IMR-90 (cell line): ENCODE measurements at regions not wholly inside any gene's neighbourhood (a gene's known extent, or its start where the extent isn't known, plus 50 kb on each side); places are given as distances from the start of the nearest gene placed in this dataset.
A peak's percentile ranks its signal among the peaks of the same experiment; 100 is the strongest.

Experiments
- ATAC-seq: fragments of 200-7000 bp; cut with Tn5 transposase; 2 replicates; pipeline ENCODE4 v1.9.1; 2020; ENCODE audit warnings: low read depth, mild to moderate bottlenecking, moderate library complexity
- BruUV-seq: library from RNA; stranded (reverse); fragments of 400-500 nt; replicated peaks from 2 replicates; lab custom pipeline; 2021; lab: Mats Ljungman, UMichigan
- CTCF ChIA-PET: fragments of 300-600 bp; formaldehyde crosslinking; extraction: SDS; loops from one replicate; lab custom pipeline; 2021; ENCODE audit warnings: antibody characterized with exemption; lab: Yijun Ruan, JAX
- POLR2A ChIA-PET: fragments of 300-600 bp; sonication (Branson Sonifier 250); formaldehyde crosslinking; loops from one replicate; lab custom pipeline; 2022; ENCODE audit warnings: antibody characterized with exemption; ENCODE audit not compliant: unreplicated experiment; lab: Charles Lee
- DNase-seq: peaks from one replicate; pipeline ENCODE4 v3.0.0; 2013
- H2AFZ ChIP-seq: replicated peaks from 2 replicates; pipeline ENCODE3; 2013; ENCODE audit warnings: low read length, mild to moderate bottlenecking; ENCODE audit not compliant: poor library complexity
- H2AK5ac ChIP-seq: 2 replicates; pipeline ENCODE4 v1.6.1; 2013; ENCODE audit warnings: low read depth, low read length, inconsistent platforms
- H2AK9ac ChIP-seq: replicated peaks from 2 replicates; pipeline ENCODE3; 2013; ENCODE audit warnings: mild to moderate bottlenecking, low read depth, low read length, moderate library complexity; ENCODE audit not compliant: poor library complexity
- H2BK120ac ChIP-seq: 2 replicates; pipeline ENCODE4 v1.6.1; 2013; ENCODE audit warnings: low read depth, low read length, inconsistent platforms
- H2BK15ac ChIP-seq: 3 replicates; pipeline ENCODE4 v1.6.1; 2013; ENCODE audit warnings: low read depth, low read length, inconsistent platforms
- H2BK20ac ChIP-seq: 2 replicates; pipeline ENCODE4 v1.6.1; 2013; ENCODE audit warnings: low read depth, mild to moderate bottlenecking, inconsistent platforms, low read length, moderate library complexity
- H2BK5ac ChIP-seq: 2 replicates; pipeline ENCODE4 v1.6.1; 2013; ENCODE audit warnings: mild to moderate bottlenecking, low read depth, low read length, inconsistent platforms; ENCODE audit not compliant: poor library complexity, severe bottlenecking
- H3K14ac ChIP-seq: replicated peaks from 2 replicates; pipeline ENCODE4 v1.6.1; 2013; ENCODE audit warnings: low read depth, low read length, inconsistent platforms
- H3K18ac ChIP-seq: 2 replicates; pipeline ENCODE4 v1.6.1; 2013; ENCODE audit warnings: low read depth, low read length, control low read depth
- H3K23ac ChIP-seq: 2 replicates; pipeline ENCODE4 v1.6.1; 2013; ENCODE audit warnings: low read depth, low read length, inconsistent platforms
- H3K27ac ChIP-seq: 2 replicates; pipeline ENCODE4 v1.5.1; 2013; ENCODE audit warnings: mild to moderate bottlenecking, control low read depth, low read length; ENCODE audit not compliant: insufficient read depth
- H3K27me3 ChIP-seq: 2 replicates; pipeline ENCODE4 v1.6.1; 2013; ENCODE audit warnings: low read length; ENCODE audit not compliant: control insufficient read depth, insufficient read depth
- H3K36me3 ChIP-seq: 2 replicates; pipeline ENCODE4 v1.6.1; 2013; ENCODE audit warnings: low read length, mixed read lengths; ENCODE audit not compliant: control insufficient read depth, insufficient read depth
- H3K4ac ChIP-seq: 2 replicates; pipeline ENCODE4 v1.6.1; 2013; ENCODE audit warnings: low read depth, low read length, inconsistent platforms
- H3K4me1 ChIP-seq: 2 replicates; pipeline ENCODE4 v1.6.1; 2013; ENCODE audit warnings: low read length, mixed read lengths; ENCODE audit not compliant: control insufficient read depth, insufficient read depth
- H3K4me2 ChIP-seq: 2 replicates; pipeline ENCODE4 v1.6.1; 2013; ENCODE audit warnings: low read depth, mild to moderate bottlenecking, control low read depth, low read length, moderate library complexity
- H3K4me3 ChIP-seq: 2 replicates; pipeline ENCODE4 v1.5.1; 2013; ENCODE audit warnings: low read depth, mild to moderate bottlenecking, control low read depth, low read length, moderate library complexity; ENCODE audit not compliant: insufficient read depth
- H3K56ac ChIP-seq: 2 replicates; pipeline ENCODE4 v1.6.1; 2013; ENCODE audit warnings: low read length, inconsistent platforms; ENCODE audit not compliant: insufficient read depth; ENCODE audit errors: extremely low read depth
- H3K79me1 ChIP-seq, 2 experiments: 2 replicates each; pipeline ENCODE4 v1.6.1; 2013; ENCODE audit warnings: low read length in 2 of 2, inconsistent platforms in 1 of 2, low read depth in 1 of 2
- H3K9ac ChIP-seq: 2 replicates; pipeline ENCODE4 v1.6.1; 2013; ENCODE audit warnings: low read depth, low read length, control low read depth
- H3K9me1 ChIP-seq: 2 replicates; pipeline ENCODE4 v1.6.1; 2013; ENCODE audit warnings: low read length, inconsistent platforms; ENCODE audit not compliant: insufficient read depth
- H3K9me3 ChIP-seq: 2 replicates; pipeline ENCODE4 v1.6.1; 2013; ENCODE audit warnings: low read length; ENCODE audit not compliant: control insufficient read depth, insufficient read depth
- H4K20me1 ChIP-seq: 2 replicates; pipeline ENCODE4 v1.6.1; 2013; ENCODE audit warnings: low read length, inconsistent platforms; ENCODE audit not compliant: insufficient read depth
- H4K5ac ChIP-seq: 2 replicates; pipeline ENCODE4 v1.6.1; 2013; ENCODE audit warnings: mild to moderate bottlenecking, low read depth, low read length, control low read depth
- H4K8ac ChIP-seq, 2 experiments: 2 replicates each; pipeline ENCODE4 v1.6.1; 2013; ENCODE audit warnings: low read depth in 2 of 2, low read length in 2 of 2, control low read depth in 1 of 2, inconsistent platforms in 1 of 2
- H4K91ac ChIP-seq: 2 replicates; pipeline ENCODE4 v1.6.1; 2013; ENCODE audit warnings: low read depth, low read length, inconsistent platforms; ENCODE audit not compliant: insufficient read depth
- BHLHE40 ChIP-seq: fragments of 150-350 bp; IDR thresholded peaks from 2 replicates; pipeline ENCODE4 v1.6.1; 2016; ENCODE audit warnings: mild to moderate bottlenecking, low read depth, low read length
- CHD1 ChIP-seq: IDR thresholded peaks from 2 replicates; pipeline ENCODE4 v1.6.1; 2012; ENCODE audit warnings: low read depth, low read length, improper control_type of control experiment
- FOS ChIP-seq: fragments of 150-350 bp; IDR thresholded peaks from 2 replicates; pipeline ENCODE4 v1.6.1; 2016; ENCODE audit warnings: low read depth, low read length
- MAZ ChIP-seq: IDR thresholded peaks from 2 replicates; pipeline ENCODE4 v1.6.1; 2012; ENCODE audit warnings: low read depth, mild to moderate bottlenecking, low read length, improper control_type of control experiment, moderate library complexity, borderline replicate concordance
- MXI1 ChIP-seq: IDR thresholded peaks from 2 replicates; pipeline ENCODE4 v1.6.1; 2012; ENCODE audit warnings: low read depth, mild to moderate bottlenecking, low read length, moderate library complexity, borderline replicate concordance
- NFE2L2 ChIP-seq: fragments of 150-350 bp; IDR thresholded peaks from 2 replicates; pipeline ENCODE4 v1.6.1; 2016; ENCODE audit warnings: low read depth, mild to moderate bottlenecking, low read length
- POLR2A ChIP-seq: IDR thresholded peaks from 2 replicates; pipeline ENCODE4 v1.6.1; 2012; ENCODE audit warnings: mild to moderate bottlenecking, low read depth, low read length
- RAD21 ChIP-seq: IDR thresholded peaks from 2 replicates; pipeline ENCODE4 v1.6.1; 2012; ENCODE audit warnings: low read length, improper control_type of control experiment
- RFX5 ChIP-seq: IDR thresholded peaks from 2 replicates; pipeline ENCODE4 v1.8.0; 2012; ENCODE audit warnings: low read depth, mild to moderate bottlenecking, low read length, moderate library complexity
- SMC3 ChIP-seq: fragments of 150-350 bp; IDR thresholded peaks from 2 replicates; pipeline ENCODE4 v1.6.1; 2016; ENCODE audit warnings: low read depth, mild to moderate bottlenecking, antibody characterized with exemption, low read length, moderate library complexity
- dilution Hi-C: fragments of 300-500 bp; cut with HindIII; formaldehyde crosslinking; loops from one replicate; pipeline ENCODE4 v1.14.3; 2018; ENCODE audit warnings: low sequenced_read_pairs; ENCODE audit not compliant: unreplicated experiment
- in situ Hi-C: fragments of 300-500 bp; cut with MboI; formaldehyde crosslinking; loops from 3 replicates; pipeline ENCODE4 v1.14.3; 2019; ENCODE audit warnings: low sequenced_read_pairs, inconsistent platforms, mixed read lengths
- intact Hi-C: fragments of 100-400 bp; cut with micrococcal nuclease; formaldehyde crosslinking; loops from 2 replicates; pipeline ENCODE4 v1.10.0; 2022

- no peaks in the 10 kb centered on the region for H3K4me1 ChIP-seq
- no peak overlapping the region for H3K56ac ChIP-seq
- intact Hi-C loops = no loop called here
- H4K20me1 ChIP-seq = no peaks in the 10 kb centered on the region
- no peak overlapping the region for H4K91ac ChIP-seq
- H3K9me1 ChIP-seq = no peaks in the 10 kb centered on the region
- ChIA-PET CTCF (no interaction called here), POLR2A (no interaction called here)
- H4K5ac ChIP-seq = no peak overlapping the region
- H3K9me3 ChIP-seq = no peaks in the 10 kb centered on the region
- in situ Hi-C loops = no loop called here
- TF ChIP-seq RFX5 (no peak), POLR2A (no peak), SMC3 (no peak), MXI1 (no peak), CHD1 (no peak), NFE2L2 (no peak), BHLHE40 (no peak), MAZ (no peak), RAD21 (no peak), FOS (no peak)
- H3K36me3 ChIP-seq = no peaks in the 10 kb centered on the region
- peak; percentile 22 for DNase-seq
- no peaks in the 10 kb centered on the region for H3K27me3 ChIP-seq
- no peak overlapping the region for H3K9ac ChIP-seq
- H3K27ac ChIP-seq = no peak overlapping the region
- H3K18ac ChIP-seq = no peak overlapping the region
- dilution Hi-C loops = no loop called here
- no peak overlapping the region for H2AFZ ChIP-seq
- H2BK5ac ChIP-seq = no peak overlapping the region
- no peak overlapping the region for H3K4me2 ChIP-seq
- no peak overlapping the region for H3K14ac ChIP-seq
- H2AK5ac ChIP-seq = no peak overlapping the region
- no peak overlapping the region for H2BK20ac ChIP-seq
- no peak for ATAC-seq
- H3K23ac ChIP-seq = no peak overlapping the region
- BruUV-seq = no TSS peak
- H2BK120ac ChIP-seq = no peak overlapping the region
- H4K8ac ChIP-seq = no peak overlapping the region
- H2AK9ac ChIP-seq = no peak overlapping the region
- no peak overlapping the region for H2BK15ac ChIP-seq
- no peaks in the 10 kb centered on the region for H3K79me1 ChIP-seq
- H3K4ac ChIP-seq = no peak overlapping the region
- H3K4me3 ChIP-seq = no peak overlapping the region
Observed at GRCh38 chr4:125789023-125789422, 474.3 kb downstream of the FAT4 start.
